ENCODE measurements at regions not wholly inside any gene's neighbourhood (a gene's known extent, or its start where the extent isn't known, plus 50 kb on each side); places are given as distances from the start of the nearest gene placed in this dataset.
"Not testable (repeated sequence)": the region's sequence is repeated elsewhere in the genome, so short reads cannot be mapped to it uniquely, and the experiment has no call there.

DNA sequence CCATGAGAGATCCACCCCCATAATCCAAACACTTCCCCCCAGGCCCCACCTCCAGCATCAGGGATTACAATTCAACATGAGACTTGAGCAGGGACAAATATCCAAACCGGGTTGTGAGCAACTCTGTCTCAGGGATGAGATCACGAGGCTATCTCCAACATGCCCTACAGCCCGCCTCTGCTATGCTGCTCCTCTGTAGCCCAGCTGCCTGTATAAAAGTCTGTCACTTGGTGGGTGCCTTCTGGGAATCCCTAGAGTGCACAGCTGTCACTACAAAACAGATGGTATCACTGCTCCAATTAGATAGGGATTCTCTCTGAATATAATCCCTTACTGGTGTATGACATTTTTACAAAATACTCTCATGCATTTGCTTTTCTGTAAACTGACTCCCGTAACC lies 114.9 kb upstream of the NANOS1 start:
- no peak for DNase-seq (ENCODE audit: low read depth)

DNA sequence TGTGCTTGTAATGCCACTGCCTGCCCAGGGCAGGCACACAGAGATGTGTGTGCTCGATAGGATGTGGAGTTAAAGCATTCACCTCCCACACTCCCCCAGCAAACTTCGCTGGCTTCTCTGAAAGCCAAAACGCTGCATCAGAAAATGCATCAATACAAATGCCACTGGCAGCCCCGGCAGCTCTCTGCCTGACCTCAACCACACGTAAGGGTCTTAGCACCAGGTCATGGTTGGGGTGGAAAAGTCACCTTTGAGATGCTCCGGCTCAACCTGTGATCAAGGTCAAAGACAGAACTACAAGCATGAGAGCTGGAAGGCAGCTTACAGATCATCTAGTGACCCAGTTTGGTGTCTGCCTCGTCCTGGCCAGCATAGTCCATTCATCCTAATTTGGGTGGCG lies 114.4 kb upstream of the NANOS1 start:
- DNase-seq (ENCODE audit: low read depth): no peak

DNA sequence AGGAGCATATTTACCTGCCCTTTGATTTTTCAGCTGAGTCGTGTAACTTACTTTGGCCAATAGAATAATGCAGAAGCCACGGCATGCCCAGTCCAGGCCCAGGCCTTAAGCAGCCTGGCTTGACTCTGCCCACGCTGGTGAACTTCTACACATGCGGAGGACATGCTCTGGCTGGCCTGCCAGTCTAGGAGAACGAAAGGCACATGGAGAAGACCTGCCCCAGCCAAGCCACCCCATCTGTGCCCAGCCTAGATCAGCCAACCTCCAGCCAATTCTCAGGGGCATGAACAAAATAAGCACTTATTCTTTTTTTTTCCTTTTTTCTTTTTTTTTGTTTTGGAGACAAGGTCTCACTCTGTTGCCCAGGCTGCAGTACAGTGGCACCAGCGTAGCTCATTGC lies 112.7 kb upstream of the NANOS1 start:
- DNase-seq (ENCODE audit: low read depth): no peak

DNA sequence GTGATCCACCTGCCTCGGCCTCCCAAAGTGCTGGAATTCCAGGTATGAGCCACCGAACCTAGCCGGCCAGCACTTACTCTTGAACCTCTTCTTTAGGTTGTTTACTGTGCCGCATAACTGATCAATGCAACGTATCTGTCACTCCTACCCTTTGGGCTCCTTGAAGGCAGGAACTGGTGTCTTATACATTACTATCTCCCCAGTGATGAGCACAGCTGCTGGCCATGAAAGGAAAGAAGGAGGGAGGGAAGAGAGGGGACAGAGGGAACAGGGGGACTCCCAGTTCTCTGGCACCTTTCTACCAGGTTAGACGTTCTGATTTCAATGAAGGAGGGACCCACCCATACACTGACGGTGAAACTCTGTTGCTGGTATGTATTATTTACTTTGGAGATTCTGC lies 111.8 kb upstream of the NANOS1 start:
- DNase-seq (ENCODE audit: low read depth): no peak

DNA sequence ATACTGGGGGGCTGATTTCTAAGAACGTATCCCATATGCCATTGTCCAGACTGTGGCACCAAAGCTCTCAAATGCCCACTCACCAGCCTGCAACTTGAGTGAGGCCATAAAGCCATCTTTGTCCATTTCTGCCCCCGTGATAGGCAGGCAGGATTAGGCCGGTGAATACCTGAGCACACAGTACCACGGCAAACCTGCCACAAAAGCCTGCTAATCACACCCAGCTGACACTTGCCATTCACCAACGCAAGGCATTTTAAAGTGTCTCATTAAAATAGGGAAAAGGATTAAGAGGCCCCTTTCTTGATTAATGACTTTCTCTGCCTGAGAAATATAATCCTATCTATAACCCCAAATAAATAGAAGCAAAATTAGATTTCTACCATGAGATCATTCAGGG lies 111.4 kb upstream of the NANOS1 start:
- DNase-seq (ENCODE audit: low read depth): no peak

DNA sequence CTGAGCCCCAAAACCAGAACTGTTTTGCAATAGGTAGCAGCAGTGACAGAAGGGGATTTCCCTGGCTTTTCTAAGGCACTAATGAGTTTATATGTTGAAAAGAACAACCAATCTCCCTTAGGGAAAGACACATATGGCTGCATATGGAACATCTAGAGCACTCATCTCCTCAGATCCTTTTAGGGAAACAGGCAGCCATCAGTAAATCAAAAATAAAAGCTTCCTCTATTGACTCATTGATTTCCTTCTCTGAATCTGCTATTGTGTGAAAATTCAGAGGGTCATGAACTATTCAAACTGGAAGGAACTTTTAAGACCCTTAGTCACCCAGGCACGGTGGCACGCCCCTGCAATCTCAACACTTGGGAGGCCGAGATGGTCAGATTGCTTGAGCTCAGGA lies 110.9 kb upstream of the NANOS1 start:
- no peak for DNase-seq (ENCODE audit: low read depth)

DNA sequence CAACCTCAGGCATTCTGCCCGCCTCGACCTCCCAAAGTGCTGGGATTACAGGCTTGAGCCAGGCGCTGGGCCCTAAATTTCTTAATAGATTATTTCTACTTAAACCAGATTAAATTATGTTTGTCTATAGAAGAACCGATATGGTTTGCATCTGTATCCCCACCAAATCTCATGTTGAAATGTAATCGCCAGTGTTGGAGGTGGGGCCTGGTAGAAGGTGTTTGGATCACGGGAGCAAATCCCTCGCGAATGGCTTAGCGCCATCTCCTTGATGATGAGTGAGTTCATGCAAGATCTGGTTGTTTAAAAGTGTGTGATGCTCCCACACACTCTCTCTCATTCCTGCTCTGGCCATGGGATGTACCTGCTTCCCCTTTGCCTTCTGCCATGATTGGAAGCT lies 109.3 kb upstream of the NANOS1 start:
- no peak for DNase-seq (ENCODE audit: low read depth)

DNA sequence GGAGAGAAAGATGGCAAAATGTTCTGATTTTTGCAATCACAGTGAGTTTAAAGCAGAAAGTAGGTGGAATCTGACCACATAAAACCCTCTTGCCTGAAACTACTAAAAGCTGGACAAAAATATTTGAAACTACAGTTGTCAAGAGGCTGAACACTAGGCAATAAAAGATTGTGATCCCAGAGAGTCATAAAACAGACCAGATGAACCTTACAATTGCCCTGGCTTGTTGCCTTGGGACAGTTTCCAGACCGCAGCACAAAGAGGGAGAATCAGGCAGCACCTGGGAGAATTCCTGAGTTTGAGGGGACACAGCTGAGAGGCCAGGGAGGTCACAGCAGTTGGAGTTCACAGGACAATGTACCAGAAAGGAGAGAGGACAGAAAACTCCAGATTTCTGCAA lies 107.3 kb upstream of the NANOS1 start:
- peak; percentile 17 for DNase-seq (ENCODE audit: low read depth)

DNA sequence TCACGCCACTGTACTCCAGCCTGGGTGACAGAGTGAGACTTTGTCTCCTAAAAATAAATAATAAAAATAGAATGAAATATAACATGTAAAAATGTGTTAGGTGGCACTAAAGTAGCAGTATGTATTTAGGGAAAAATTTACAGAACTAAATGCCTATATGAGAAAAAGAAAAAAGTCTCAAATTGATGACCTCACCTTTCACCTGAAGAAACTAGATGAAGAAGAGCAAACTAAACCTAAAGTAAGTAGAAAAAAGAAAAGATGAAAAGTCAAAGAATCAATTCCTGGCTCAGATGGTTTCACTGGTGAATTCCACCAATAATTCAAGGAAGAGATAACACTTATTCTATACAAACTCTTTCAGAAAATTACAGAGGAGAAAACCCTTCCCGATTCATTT lies 106.5 kb upstream of the NANOS1 start:
- no peak for DNase-seq (ENCODE audit: low read depth)

DNA sequence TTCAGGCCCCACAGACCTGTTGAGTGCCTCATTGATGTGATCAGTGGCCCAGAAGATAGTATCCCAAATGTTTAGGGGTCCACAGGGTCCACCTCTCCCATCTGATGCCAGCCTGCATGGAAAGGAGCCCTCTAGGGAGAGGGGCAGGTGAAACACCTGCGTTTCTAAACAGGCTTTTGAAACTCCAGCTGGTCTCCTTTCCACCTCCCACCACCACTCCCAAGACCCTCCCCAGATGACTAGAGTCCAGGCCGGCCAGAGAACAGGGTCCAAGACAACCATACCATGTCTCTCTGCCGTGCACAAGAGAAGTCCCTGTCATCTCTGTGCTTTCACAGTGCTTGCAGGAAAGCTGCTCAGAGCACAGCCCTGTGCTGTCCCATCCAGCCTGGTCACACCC lies 105.0 kb upstream of the NANOS1 start:
- DNase-seq (ENCODE audit: low read depth): no peak

DNA sequence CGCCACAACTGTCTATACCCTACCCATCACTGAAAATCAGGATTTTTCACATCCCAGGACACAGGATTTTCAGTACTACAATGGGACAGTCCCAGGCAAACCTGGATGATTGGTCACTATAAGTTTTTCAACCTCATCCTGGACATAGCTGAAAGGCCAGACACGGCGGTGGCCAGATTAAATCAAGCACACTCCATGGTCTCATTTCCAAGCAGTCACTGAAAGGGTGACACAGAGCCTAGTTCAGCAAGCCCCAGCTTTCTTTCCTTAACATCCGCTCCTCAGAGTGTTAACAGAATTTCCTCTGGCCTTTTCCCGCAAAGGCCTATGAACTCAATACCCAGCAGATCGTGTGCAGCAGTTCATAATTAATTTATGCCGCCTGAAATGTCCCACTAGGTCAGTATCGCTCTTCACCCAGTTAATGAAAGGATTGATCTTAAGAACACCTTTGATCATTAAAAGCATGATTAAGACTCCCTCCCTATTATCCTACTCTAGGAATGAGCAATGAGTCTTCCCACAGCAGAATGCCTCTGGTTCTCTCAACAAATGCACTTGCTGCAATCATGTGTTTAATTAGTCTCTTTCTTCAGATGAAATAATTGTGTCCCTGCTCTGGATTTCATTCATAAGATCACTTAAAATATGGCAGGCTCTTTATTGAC lies 104.0 kb upstream of the NANOS1 start:
- no peak for DNase-seq (ENCODE audit: low read depth)

DNA sequence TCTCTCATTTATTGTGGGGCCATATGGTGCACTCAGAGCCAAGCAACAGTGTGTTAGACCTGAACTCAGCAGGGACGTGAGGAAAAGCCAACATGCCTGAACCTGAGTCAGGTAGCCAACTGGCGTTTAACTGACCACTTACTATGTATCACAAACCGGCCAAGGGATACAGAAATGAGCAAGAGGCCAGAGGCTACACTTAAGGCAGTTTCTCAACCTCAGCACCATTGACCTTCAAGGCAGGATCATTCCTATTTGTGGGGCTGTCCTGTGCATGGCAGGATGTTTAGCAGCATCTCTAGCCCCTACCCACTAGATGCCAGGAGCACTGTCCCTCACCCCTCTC lies 103.5 kb upstream of the NANOS1 start:
- no peak for DNase-seq (ENCODE audit: low read depth)

DNA sequence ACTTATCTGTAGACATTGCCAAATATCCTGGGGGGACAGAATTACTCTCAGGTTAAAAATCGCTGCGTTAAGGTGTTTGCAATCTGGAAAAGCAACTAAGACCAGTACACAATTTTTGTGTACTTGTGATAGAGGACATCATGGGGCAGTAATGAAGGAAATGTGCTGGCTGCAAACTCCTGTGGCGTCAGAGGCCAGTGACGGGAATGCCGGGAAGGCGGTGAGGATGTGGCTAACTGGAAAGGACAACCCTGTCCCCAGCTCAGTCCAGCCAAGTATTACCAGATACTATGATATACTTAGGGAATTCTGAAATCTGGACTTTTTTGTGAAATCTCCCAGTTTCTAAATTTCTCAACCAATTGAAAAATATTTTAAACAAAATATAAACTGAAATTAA lies 103.1 kb upstream of the NANOS1 start:
- DNase-seq (ENCODE audit: low read depth): no peak

DNA sequence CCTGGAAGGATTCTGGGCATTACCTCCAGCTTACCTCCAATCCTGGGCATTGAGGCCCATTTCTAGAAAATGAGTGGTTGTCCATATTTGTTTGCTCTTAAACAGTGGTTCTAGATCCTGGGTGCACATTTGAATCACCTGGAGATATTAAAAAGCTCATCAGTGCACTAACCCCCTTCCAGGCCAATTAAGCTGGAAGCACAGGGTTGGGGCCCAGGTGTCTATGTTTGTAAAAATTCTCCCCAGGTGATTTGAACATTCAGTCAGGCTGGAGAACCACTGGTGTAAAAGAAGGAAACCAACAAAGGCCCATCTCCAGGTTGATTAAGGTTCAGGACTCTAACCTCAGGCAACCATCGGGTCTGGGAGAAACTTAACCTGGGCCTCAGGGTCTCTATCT lies 102.6 kb upstream of the NANOS1 start:
- DNase-seq (ENCODE audit: low read depth): no peak

DNA sequence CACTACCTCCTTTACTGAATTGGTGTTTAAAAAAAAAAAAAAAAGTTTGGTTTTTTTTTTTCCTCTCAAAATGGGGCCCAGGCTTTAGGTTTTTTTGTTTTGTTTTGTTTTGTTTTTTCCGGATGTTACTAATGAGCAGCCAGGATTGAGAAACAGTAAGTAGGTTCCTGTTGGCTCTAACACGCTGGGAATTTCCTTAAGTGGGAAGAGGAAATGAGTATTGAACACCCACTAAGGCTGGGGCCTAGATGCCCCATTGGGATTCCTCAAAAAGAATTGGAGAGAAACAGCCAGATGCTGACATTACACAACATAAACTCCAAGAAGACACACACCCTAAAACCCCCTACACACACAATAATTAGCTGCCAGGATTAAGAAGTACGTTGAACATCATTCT lies 102.2 kb upstream of the NANOS1 start:
- no peak for DNase-seq (ENCODE audit: low read depth)

DNA sequence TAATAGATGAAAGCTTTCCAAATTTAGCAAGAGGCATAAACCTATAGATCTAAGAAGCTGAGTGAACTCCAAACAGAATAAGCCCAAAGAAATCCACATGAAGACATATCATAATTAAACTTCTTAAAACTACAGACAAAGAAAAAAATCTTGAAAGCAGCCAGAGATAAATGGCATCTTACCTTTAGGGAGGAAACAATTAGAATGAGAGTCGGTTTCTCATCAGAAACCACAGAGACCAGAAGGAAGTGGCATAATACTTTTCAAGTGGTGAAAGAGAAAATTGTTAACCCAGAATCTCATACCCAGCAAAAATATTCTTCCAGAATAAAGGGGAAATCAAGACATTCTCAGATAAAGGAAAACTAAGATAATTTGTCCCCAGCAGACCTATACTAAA lies 98.9 kb upstream of the NANOS1 start:
- no peak for DNase-seq (ENCODE audit: low read depth)

DNA sequence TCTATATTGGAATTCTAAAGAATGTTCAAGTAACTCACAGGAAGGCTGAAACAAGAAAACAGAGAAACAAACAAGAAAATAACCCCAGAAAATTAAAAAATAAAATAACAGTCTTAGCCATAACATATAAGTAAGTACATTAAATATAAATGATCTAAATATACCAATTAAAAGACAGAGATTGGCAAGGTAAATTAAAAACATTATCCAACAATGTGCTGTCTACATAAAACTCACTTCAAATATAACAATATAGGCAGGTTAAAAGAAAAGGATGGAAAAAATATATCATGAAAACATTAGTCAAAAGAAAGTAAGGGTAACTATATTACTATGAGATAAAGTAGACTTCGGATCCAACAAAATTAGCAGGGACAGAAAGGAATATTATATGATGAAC lies 98.1 kb upstream of the NANOS1 start:
- DNase-seq (ENCODE audit: low read depth): no peak

DNA sequence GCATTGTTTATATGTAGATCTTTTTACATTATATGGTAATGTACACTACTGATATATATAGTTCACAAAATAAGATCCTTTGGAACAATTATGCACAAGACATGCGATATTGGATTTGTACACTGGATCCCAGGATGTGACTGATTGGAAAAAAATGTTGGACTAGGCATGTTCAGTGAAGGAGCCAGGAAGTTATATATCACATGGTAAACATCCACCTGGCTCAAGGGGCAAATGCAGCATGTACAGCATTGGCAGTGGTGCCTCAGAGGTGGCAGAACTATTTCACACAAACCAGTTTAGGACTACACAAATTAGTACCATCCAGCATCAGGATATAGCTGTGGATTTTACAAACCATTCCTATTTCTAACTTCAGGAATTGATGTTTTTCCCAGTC lies 97.4 kb upstream of the NANOS1 start:
- not testable (repeated sequence) for DNase-seq (ENCODE audit: low read depth)

DNA sequence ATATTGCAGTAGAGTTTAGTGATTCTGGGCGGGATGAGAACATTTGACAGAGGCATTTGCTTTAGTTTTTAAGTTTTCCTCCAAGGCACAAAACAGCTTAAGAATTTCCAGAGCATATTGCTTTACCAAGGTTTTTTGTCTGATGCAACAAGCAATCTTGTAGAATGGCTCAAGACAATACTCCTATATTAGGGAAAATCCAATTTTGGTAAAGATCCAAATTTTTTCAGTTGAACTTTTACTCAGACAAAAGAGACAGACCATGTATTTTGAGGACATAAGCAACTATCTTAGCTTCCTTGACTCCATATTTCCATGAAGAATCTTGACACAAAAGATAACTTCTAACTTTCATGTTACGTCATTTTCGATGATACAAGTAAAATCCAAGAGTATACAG lies 92.3 kb upstream of the NANOS1 start:
- DNase-seq (ENCODE audit: low read depth): no peak

DNA sequence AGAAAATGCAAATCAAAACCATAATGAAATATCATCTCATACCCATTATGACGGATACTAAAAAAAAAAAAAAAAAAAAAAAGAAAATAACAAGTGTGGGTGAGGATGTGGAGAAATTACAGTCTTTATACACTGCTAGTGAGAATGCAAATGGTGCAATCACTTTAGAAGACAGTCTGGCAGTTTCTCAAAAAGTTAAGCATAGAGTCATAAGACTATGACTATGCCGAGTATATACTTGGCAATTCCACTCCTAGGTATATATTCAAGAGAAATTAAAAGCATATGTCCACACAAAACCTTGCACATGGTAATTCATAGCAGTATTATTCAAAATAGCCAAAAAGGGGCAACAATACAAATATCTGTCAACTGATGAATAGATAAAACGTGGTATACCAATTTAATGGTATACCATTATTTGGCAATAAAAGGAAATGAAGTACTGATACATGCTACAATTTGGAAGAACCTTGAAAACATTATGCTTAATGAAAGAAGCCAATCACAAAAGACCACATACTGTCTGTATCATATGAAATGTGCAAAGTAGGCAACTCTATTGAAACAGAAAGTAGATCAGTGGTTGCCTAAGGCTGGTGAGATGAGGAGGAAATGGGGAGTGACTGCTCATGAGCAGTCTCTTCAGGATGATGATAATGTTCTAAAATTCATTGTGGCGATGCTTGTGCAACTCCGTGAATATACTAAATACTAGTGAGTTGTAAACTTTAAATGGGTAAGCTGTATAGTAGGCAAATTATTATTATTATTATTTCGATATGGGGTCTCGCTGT lies 90.1 kb upstream of the NANOS1 start:
- no peak for DNase-seq (ENCODE audit: low read depth)

DNA sequence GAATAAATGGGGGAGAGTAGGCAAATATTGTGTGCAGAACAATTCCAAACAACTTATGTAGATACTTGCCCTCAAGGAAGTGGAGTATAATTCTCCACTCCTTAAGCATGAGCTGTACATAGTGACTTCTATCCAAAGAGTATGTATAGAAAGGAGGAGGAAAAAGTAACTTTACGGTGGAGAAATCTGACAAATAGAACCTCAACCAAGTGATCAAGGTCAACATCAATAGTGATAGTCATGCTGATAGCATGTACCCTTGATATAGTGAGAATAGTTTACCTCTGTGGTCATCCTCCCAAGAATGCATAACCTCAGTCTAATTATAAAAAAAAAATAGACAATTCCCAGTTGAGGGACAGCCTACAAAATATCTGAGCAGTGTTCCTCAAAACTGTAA lies 89.1 kb upstream of the NANOS1 start:
- DNase-seq (ENCODE audit: low read depth): no peak

DNA sequence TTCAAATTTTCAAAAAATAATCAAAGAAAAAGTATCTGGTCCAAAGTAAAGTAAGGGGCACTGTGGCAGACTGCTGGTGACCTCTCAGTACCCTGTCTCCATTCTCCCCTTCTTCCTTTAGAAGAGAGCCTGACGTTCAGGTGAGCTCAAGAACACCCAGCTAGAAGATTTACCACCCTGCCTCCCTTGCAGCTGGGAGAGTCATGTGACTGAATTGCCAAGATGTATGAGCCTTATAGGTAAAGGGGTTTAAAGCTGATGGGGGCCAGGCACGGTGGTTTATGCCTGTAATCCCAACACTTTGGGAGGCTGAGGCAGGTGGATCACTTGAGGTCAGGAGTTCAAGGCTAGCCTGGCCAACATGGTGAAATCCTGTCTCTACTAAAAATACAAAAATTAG lies 86.3 kb upstream of the NANOS1 start:
- DNase-seq (ENCODE audit: low read depth): no peak

DNA sequence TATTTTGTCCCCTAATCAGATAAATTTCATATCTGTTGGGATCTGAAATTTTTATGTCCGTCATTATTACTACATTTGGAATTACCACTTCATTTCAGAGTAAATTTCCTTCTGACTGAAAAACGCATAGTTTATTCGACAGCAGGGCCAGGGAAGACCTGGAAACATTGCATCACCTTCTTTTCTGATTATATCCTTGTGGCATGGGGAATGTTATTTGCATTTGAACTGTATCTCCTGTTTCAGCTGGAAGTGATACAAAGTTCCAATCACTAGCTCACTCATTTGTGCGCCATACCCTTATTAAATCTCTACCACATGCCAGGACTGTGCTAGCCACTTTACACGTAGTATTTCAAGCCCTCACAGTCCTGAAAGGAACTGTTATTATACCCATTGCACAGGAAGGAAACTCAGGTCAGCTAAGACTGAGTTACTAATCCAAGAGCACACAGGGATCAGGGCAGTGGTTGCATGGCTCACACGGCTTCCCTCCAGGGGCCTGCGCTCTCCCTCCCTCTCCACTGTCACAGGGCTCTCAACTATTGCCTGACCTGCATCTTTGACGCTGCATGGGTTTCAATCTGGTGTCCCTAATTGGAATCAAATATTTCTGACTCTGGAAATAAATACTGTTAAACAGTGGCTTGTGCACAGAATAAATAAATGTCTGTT lies 84.4 kb upstream of the NANOS1 start:
- no peak for DNase-seq (ENCODE audit: low read depth)

DNA sequence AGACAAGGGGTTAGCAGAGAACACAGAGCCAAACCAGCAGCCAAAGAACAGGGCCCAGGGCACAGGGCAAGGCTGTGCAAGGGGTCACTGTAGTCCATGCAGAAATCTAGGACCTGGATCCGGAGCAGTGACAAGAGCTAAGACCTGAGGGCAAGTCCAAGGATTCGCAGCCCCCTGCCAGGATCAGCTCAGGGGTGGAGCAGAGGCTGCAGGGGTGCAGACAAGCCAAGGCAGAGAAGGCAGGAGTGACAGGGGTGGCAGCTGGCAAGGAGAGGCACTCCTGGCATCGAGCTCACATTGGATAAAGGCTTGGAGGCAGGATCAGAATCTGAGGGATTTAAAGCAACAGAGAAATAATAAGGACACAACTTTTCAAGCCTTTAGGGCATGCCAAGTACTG lies 80.7 kb upstream of the NANOS1 start:
- no peak for DNase-seq (ENCODE audit: low read depth)
